Thyroid gland (tissue), 4 donors: ENCODE measurements at regions not wholly inside any gene's neighbourhood (a gene's known extent, or its start where the extent isn't known, plus 50 kb on each side); places are given as distances from the start of the nearest gene placed in this dataset.
A peak's percentile ranks its signal among the peaks of the same experiment; 100 is the strongest.

Source experiments
- DNase-seq, 2 donors: peaks; one replicate each; pipeline ENCODE4 v3.0.0-alpha.2; 2019
- H3K27ac ChIP-seq, 3 donors: fragments of 200-600 bp; sonication (generic); 1 replicate in 2 of 3; 2 replicates in 1 of 3; pipeline ENCODE4 v1.5.1; 2016 to 2019; ENCODE audit warnings: mild to moderate bottlenecking in 1 of 3, moderate library complexity in 1 of 3
- H3K27me3 ChIP-seq: fragments of 200-600 bp; sonication (generic); one replicate; pipeline ENCODE4 v1.5.1; 2019
- H3K36me3 ChIP-seq, 2 donors: fragments of 200-600 bp; sonication (generic); one replicate each; pipeline ENCODE4 v1.5.1; 2016 to 2019
- H3K4me1 ChIP-seq, 2 donors: fragments of 200-600 bp; sonication (generic); one replicate each; pipeline ENCODE4 v1.5.1; 2017 to 2019
- H3K4me3 ChIP-seq, 3 donors: fragments of 200-600 bp; sonication (generic); replicated peaks in 1 of 3; 1 replicate in 2 of 3; 2 replicates in 1 of 3; pipeline ENCODE4 v1.5.1; 2016; ENCODE audit warnings: mild to moderate bottlenecking in 1 of 3
- H3K9me3 ChIP-seq: fragments of 200-600 bp; sonication (generic); one replicate; pipeline ENCODE4 v1.5.1; 2017
- POLR2A ChIP-seq, 2 donors: fragments of 450-650 bp; IDR thresholded peaks; one replicate each; pipeline ENCODE4 v1.6.1; 2017; ENCODE audit warnings: antibody characterized with exemption in 2 of 2, mild to moderate bottlenecking in 2 of 2, moderate library complexity in 1 of 2
- WGBS, 2 donors: methylation state at CpG; one replicate each; pipeline ENCODE4 v1.1.5; 2017; 5-methylcytosine and 5-hydroxymethylcytosine counted together
- intact Hi-C: fragments of 100-400 bp; cut with DNase I; formaldehyde crosslinking; loops from one replicate; pipeline ENCODE4 v1.15.1; 2023
- TF ChIP-seq, protein P1 (sequence below), 6 experiments: fragments of 200-600 bp in 3 of 6; fragments of 450-650 bp in 3 of 6; sonication (generic) in 3 of 6; IDR thresholded peaks; one replicate each; pipeline ENCODE4 v1.5.1; 2016 to 2019; ENCODE audit warnings: antibody characterized with exemption in 6 of 6, mild to moderate bottlenecking in 2 of 6, inconsistent platforms in 1 of 6, moderate library complexity in 1 of 6

DNA sequence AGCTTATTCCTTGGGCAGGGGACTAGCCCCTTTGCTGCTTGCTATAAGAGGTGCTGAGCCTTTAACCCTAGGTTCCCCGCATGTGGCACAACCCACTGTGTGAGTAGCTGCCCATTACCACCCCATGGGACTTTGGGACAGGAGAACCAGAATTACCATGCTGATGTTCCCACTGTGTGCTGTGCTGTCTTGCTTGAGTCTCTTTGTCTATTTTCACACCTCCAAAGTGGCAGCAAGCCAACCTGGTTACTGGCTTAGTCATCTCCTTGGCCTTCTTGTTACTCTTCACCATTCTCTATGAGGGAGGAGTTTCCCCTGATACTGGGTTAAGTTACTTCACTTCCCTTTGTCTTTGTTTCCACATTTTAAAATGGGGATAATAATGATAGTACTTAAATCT lies 73.4 kb upstream of the ETV6 start:
- DNase-seq, result no peak
- no peak for TF ChIP-seq POLR2A (IDR thresholded peaks at IDR 0.05)
- TF ChIP-seq, protein P1, sequence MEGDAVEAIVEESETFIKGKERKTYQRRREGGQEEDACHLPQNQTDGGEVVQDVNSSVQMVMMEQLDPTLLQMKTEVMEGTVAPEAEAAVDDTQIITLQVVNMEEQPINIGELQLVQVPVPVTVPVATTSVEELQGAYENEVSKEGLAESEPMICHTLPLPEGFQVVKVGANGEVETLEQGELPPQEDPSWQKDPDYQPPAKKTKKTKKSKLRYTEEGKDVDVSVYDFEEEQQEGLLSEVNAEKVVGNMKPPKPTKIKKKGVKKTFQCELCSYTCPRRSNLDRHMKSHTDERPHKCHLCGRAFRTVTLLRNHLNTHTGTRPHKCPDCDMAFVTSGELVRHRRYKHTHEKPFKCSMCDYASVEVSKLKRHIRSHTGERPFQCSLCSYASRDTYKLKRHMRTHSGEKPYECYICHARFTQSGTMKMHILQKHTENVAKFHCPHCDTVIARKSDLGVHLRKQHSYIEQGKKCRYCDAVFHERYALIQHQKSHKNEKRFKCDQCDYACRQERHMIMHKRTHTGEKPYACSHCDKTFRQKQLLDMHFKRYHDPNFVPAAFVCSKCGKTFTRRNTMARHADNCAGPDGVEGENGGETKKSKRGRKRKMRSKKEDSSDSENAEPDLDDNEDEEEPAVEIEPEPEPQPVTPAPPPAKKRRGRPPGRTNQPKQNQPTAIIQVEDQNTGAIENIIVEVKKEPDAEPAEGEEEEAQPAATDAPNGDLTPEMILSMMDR (IDR thresholded peaks at IDR 0.05), result no peak
- intact Hi-C loops, result loop anchor here (10.0 kb wide), 1 partner anchor 759 kb away; no protein-coding TSS in a partner anchor
- Histone ChIP-seq H3K27ac (no peak overlapping the region), H3K36me3 (no peaks in the 10 kb centered on the region), H3K27me3 (no peaks in the 10 kb centered on the region), H3K4me1 (peaks cover 10 to 15% of the 10 kb centered on the region in 2 donors), H3K9me3 (no peaks in the 10 kb centered on the region), H3K4me3 (no peak overlapping the region)
- 90 to 93% methylated on average over 1 of the region's 1 CpG for WGBS, 2 donors

DNA sequence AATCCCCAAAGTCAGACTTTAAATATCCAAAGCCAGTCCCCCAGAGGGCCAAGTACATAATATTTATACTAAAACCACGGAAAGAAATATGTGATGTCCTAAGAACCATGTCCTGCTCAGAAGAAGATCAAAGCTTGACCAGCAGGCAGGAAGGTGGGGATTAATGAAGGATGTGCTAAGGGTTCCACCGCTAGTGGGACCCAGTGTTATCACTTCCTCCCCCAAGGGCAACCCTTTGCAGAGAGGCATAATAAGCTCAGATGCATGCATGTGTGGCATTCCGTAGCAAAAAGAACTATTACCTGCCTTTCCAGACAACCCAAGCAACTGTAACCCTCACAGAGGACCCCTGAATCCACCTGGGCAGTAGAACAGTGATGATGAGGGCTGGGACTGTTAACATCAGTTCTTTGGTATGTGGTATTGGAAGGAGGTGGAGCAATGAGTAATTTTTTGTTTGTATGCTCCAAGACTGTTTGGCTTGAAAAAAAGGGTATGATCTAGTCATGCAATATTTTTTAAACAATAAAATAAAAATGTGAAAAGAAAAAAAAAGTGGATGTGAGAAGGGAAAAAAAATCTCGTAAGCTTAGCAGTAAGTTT lies 71.7 kb upstream of the ETV6 start:
- WGBS, 2 donors, result 75 to 82% methylated on average over 4 of the region's 4 CpGs
- intact Hi-C loops, result loop anchor here (10.0 kb wide), 1 partner anchor 757 kb away; no protein-coding TSS in a partner anchor
- H3K36me3 ChIP-seq, result no peaks in the 10 kb centered on the region
- H3K27ac ChIP-seq, result no peak overlapping the region
- H3K4me3 ChIP-seq, result no peak overlapping the region
- no peaks in the 10 kb centered on the region for H3K27me3 ChIP-seq
- H3K4me1 ChIP-seq, result peaks cover 10 to 15% of the 10 kb centered on the region in 2 donors
- no peak for DNase-seq
- no peaks in the 10 kb centered on the region for H3K9me3 ChIP-seq
- TF ChIP-seq, protein P1 (IDR thresholded peaks at IDR 0.05), result no peak
- no peak for TF ChIP-seq POLR2A (IDR thresholded peaks at IDR 0.05)

DNA sequence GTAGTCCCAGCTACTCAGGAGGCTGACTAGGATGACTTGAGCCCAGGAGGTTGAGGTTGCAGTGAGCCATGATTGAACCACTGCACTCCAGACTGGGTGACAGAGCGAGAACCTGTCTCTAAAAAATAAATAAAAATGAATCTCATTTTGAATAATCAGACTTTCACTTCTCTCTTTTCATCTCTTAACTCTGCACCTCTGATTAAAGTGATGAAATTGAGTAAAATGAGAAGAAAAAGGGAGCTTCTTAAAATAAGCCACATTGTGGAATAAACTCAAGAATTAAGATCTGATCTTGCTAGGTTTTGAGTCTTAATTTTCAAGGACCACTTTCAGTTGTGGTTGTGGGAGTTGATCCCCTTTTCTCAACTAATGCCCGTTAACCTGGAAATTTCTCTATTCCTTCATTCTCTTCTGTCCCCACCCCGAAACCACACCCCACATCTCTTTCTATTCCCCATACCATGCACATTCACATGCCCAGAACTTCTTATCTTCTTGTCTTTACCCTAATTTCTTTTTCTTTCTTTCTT lies 70.9 kb upstream of the ETV6 start:
- H3K36me3 ChIP-seq, result no peaks in the 10 kb centered on the region
- intact Hi-C loops, result loop anchor here (10.0 kb wide), 1 partner anchor 756 kb away; no protein-coding TSS in a partner anchor
- peaks cover 10 to 15% of the 10 kb centered on the region in 2 donors for H3K4me1 ChIP-seq
- no peaks in the 10 kb centered on the region for H3K27me3 ChIP-seq
- no peak for DNase-seq
- H3K27ac ChIP-seq, result no peak overlapping the region
- TF ChIP-seq POLR2A (IDR thresholded peaks at IDR 0.05), result no peak
- TF ChIP-seq, protein P1 (IDR thresholded peaks at IDR 0.05), result no peak
- 91 to 96% methylated on average over 3 of the region's 3 CpGs for WGBS, 2 donors
- H3K4me3 ChIP-seq, result no peak overlapping the region
- no peaks in the 10 kb centered on the region for H3K9me3 ChIP-seq

DNA sequence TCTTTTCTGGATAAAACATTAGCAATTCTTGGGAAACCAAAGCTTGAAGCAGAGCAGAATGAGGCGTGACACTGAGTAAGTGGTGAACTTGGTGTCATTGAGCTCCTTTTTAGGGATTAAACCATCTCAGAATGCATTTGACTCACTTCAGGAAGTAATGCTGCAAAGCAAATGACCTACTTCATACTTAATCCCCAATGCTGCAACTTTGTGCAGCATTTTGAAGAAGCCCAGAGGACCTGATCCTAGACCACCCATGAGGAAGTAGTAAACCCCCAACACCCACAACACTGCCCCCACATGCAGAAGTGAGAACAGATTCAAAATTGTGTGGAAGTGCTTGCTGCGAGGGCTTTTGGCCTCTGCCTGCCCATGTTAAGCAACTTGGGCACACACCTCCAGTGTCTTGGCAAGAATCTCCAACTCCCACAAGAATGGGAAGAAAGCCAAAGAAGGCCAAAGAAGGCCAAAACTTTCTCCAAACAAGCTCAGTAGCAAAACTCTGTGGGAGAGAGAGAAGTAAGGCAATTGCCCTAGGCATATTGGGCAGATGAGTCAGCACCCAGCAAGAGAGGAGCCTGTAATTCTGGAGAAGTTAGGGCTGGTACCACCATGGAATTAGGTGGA lies 69.2 kb upstream of the ETV6 start:
- DNase-seq, result peak; percentile 57 to 60
- WGBS, 2 donors, result 22 to 32% methylated on average over 2 of the region's 2 CpGs
- H3K4me1 ChIP-seq, result peaks cover 10 to 15% of the 10 kb centered on the region in 2 donors
- no peaks in the 10 kb centered on the region for H3K9me3 ChIP-seq
- no peak overlapping the region for H3K4me3 ChIP-seq
- no peaks in the 10 kb centered on the region for H3K36me3 ChIP-seq
- intact Hi-C loops, result loop anchor here (2.0 kb wide), 1 partner anchor 455 kb away; no protein-coding TSS in a partner anchor
- TF ChIP-seq, protein P1 (IDR thresholded peaks at IDR 0.05), result no peak
- peak overlapping the region; percentile 18 to 69 (median 45) for H3K27ac ChIP-seq
- H3K27me3 ChIP-seq, result no peaks in the 10 kb centered on the region
